ENCODE measurements at regions not wholly inside any gene's neighbourhood (a gene's known extent, or its start where the extent isn't known, plus 50 kb on each side); places are given as distances from the start of the nearest gene placed in this dataset.

DNA sequence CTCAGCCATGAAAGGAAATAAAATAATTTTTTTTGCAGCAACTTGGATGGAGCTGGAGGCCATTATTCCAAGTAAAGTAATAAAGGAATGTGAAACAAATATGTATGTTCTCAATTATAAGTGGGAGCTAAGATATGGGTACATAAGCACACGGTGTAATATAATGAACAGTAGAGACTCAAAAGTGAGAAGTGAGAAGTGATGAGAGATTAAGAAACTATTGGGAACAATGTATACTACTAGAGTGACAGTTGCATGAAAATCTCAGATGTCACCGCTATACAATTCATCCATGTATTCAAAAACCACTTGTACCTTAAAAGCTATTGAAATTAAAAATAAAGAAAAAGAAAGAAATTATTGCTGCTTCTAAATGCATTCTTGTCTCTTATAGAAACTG is 182.9 kb upstream of the TACR3 start:
- TF ChIP-seq, protein P1, sequence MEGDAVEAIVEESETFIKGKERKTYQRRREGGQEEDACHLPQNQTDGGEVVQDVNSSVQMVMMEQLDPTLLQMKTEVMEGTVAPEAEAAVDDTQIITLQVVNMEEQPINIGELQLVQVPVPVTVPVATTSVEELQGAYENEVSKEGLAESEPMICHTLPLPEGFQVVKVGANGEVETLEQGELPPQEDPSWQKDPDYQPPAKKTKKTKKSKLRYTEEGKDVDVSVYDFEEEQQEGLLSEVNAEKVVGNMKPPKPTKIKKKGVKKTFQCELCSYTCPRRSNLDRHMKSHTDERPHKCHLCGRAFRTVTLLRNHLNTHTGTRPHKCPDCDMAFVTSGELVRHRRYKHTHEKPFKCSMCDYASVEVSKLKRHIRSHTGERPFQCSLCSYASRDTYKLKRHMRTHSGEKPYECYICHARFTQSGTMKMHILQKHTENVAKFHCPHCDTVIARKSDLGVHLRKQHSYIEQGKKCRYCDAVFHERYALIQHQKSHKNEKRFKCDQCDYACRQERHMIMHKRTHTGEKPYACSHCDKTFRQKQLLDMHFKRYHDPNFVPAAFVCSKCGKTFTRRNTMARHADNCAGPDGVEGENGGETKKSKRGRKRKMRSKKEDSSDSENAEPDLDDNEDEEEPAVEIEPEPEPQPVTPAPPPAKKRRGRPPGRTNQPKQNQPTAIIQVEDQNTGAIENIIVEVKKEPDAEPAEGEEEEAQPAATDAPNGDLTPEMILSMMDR (IDR thresholded peaks at IDR 0.05): no peak
- TF ChIP-seq POLR2A (IDR thresholded peaks at IDR 0.05): no peak
- TF ChIP-seq POLR2AphosphoS5 (IDR thresholded peaks at IDR 0.05; ENCODE audit: insufficient read depth in 1 of 2, low read depth in 1 of 2): no peak
